CD4-positive, CD25-positive, alpha-beta regulatory T cell (primary cell): ENCODE measurements at regions not wholly inside any gene's neighbourhood (a gene's known extent, or its start where the extent isn't known, plus 50 kb on each side); places are given as distances from the start of the nearest gene placed in this dataset.

Experiments used
- ATAC-seq, 2 donors: fragments of 150-1000 bp; cut with Tn5 transposase; one replicate each; pipeline ENCODE4 v1.10.0; 2021; ENCODE audit warnings: low read depth in 2 of 2, moderate number of reproducible peaks in 2 of 2, moderate library complexity in 1 of 2
- DNase-seq, 3 donors: peaks; one replicate each; pipeline versions ENCODE4 v3.0.0 to v3.0.0-alpha.2; 2012 to 2022; ENCODE audit warnings: mixed read lengths in 1 of 3
- H3K27ac ChIP-seq: one replicate; pipeline ENCODE4 v1.7.0; 2013; ENCODE audit warnings: mild to moderate bottlenecking, low read length; ENCODE audit not compliant: insufficient read depth, poor library complexity, severe bottlenecking
- H3K27me3 ChIP-seq: one replicate; pipeline ENCODE4 v1.7.0; 2013; ENCODE audit warnings: low read length; ENCODE audit not compliant: control insufficient read depth, insufficient read depth
- H3K36me3 ChIP-seq: one replicate; pipeline ENCODE4 v1.7.0; 2013; ENCODE audit warnings: mild to moderate bottlenecking, low read length, moderate library complexity; ENCODE audit not compliant: control insufficient read depth, insufficient read depth
- H3K4me1 ChIP-seq: 2 replicates; pipeline ENCODE4 v1.7.0; 2013; ENCODE audit warnings: mild to moderate bottlenecking, low read length; ENCODE audit not compliant: insufficient read depth, control insufficient read depth, poor library complexity, severe bottlenecking
- H3K4me3 ChIP-seq: one replicate; pipeline ENCODE4 v1.7.0; 2013; ENCODE audit warnings: low read depth, mild to moderate bottlenecking, low read length, moderate library complexity
- H3K9me3 ChIP-seq, 2 experiments: 1 replicate in 1 of 2; 2 replicates in 1 of 2; pipeline ENCODE4 v1.7.0; 2013; ENCODE audit warnings: low read length in 2 of 2, mild to moderate bottlenecking in 1 of 2, moderate library complexity in 1 of 2; ENCODE audit not compliant: control insufficient read depth in 2 of 2
- H3K27ac Mint-ChIP-seq, 3 donors: one replicate each; pipeline ENCODE4 v1.8.0; 2020 to 2022; ENCODE audit warnings: mild to moderate bottlenecking in 3 of 3, mixed read lengths in 3 of 3, moderate library complexity in 2 of 3
- H3K27me3 Mint-ChIP-seq: one replicate; pipeline ENCODE4 v1.8.0; 2022; ENCODE audit warnings: mild to moderate bottlenecking, mixed read lengths
- H3K36me3 Mint-ChIP-seq: one replicate; pipeline ENCODE4 v1.8.0; 2020; ENCODE audit warnings: mixed read lengths
- H3K4me1 Mint-ChIP-seq, 4 donors: one replicate each; pipeline ENCODE4 v1.8.0; 2020 to 2022; ENCODE audit warnings: mixed read lengths in 4 of 4, mild to moderate bottlenecking in 1 of 4
- H3K4me3 Mint-ChIP-seq, 4 donors: one replicate each; pipeline ENCODE4 v1.8.0; 2020 to 2022; ENCODE audit warnings: mild to moderate bottlenecking in 4 of 4, mixed read lengths in 4 of 4, moderate library complexity in 3 of 4
- H3K9me3 Mint-ChIP-seq, 7 donors: one replicate each; pipeline ENCODE4 v1.8.0; 2020 to 2022; ENCODE audit warnings: mixed read lengths in 7 of 7, mild to moderate bottlenecking in 3 of 7, moderate library complexity in 2 of 7

- Mint-ChIP-seq H3K4me3 (no peak overlapping the region), H3K27me3 (peaks cover 5% of the 10 kb centered on the region), H3K9me3 (no peaks in the 10 kb centered on the region), H3K4me1 (no peaks in the 10 kb centered on the region), H3K27ac (no peak overlapping the region), H3K36me3 (no peaks in the 10 kb centered on the region)
- Histone ChIP-seq H3K4me1 (no peaks in the 10 kb centered on the region), H3K27me3 (no peaks in the 10 kb centered on the region), H3K36me3 (no peaks in the 10 kb centered on the region), H3K9me3 (no peaks in the 10 kb centered on the region), H3K4me3 (no peak overlapping the region), H3K27ac (no peak overlapping the region)
- DNase-seq (no peak), ATAC-seq (no peak)
These were observed 614.9 kb downstream of the CDH26 start for GRCh38 chr20:60573003-60573680.

- Histone ChIP-seq H3K4me1 (no peaks in the 10 kb centered on the region), H3K27ac (no peak overlapping the region), H3K9me3 (no peaks in the 10 kb centered on the region), H3K4me3 (no peak overlapping the region), H3K27me3 (no peaks in the 10 kb centered on the region), H3K36me3 (no peaks in the 10 kb centered on the region)
- Mint-ChIP-seq H3K27ac (no peak overlapping the region), H3K9me3 (peaks cover 0 to 2% (median 0%) of the 10 kb centered on the region in 7 donors), H3K4me1 (no peaks in the 10 kb centered on the region), H3K4me3 (no peak overlapping the region), H3K36me3 (no peaks in the 10 kb centered on the region), H3K27me3 (peaks cover 4% of the 10 kb centered on the region)
- no peak for ATAC-seq
- DNase-seq, result no peak
These were observed 618.0 kb downstream of the CDH26 start for GRCh38 chr20:60576236-60576635.

GRCh38 chr20:60579941-60580515, 621.8 kb downstream of the CDH26 start:
- no peak overlapping the region for H3K27ac ChIP-seq
- H3K4me1 ChIP-seq, result no peaks in the 10 kb centered on the region
- Mint-ChIP-seq H3K4me1 (no peaks in the 10 kb centered on the region), H3K27ac (no peak overlapping the region), H3K27me3 (peaks cover 4% of the 10 kb centered on the region), H3K4me3 (no peak overlapping the region), H3K9me3 (peaks cover 0 to 2% (median 0%) of the 10 kb centered on the region in 7 donors), H3K36me3 (no peaks in the 10 kb centered on the region)
- H3K9me3 ChIP-seq, result no peaks in the 10 kb centered on the region
- H3K36me3 ChIP-seq, result no peaks in the 10 kb centered on the region
- no peaks in the 10 kb centered on the region for H3K27me3 ChIP-seq
- DNase-seq (no peak), ATAC-seq (no peak)
- H3K4me3 ChIP-seq, result no peak overlapping the region

- no peak overlapping the region for H3K27ac ChIP-seq
- H3K9me3 ChIP-seq, result no peaks in the 10 kb centered on the region
- no peaks in the 10 kb centered on the region for H3K36me3 ChIP-seq
- peaks cover 0 to 2% (median 0%) of the 10 kb centered on the region in 7 donors for H3K9me3 Mint-ChIP-seq
- ATAC-seq (no peak), DNase-seq (no peak)
- H3K4me3 Mint-ChIP-seq, result no peak overlapping the region
- no peak overlapping the region for H3K27ac Mint-ChIP-seq
- no peaks in the 10 kb centered on the region for H3K4me1 Mint-ChIP-seq
- H3K4me3 ChIP-seq, result no peak overlapping the region
- H3K4me1 ChIP-seq, result no peaks in the 10 kb centered on the region
- H3K27me3 ChIP-seq, result no peaks in the 10 kb centered on the region
- H3K27me3 Mint-ChIP-seq, result peaks cover 4% of the 10 kb centered on the region
- H3K36me3 Mint-ChIP-seq, result no peaks in the 10 kb centered on the region
These were observed 623.4 kb downstream of the CDH26 start for GRCh38 chr20:60581606-60582115.

GRCh38 chr20:60583741-60584140, 625.5 kb downstream of the CDH26 start:
- DNase-seq, result no peak
- no peaks in the 10 kb centered on the region for H3K36me3 ChIP-seq
- no peak overlapping the region for H3K27ac ChIP-seq
- no peaks in the 10 kb centered on the region for H3K27me3 ChIP-seq
- Mint-ChIP-seq H3K4me1 (no peaks in the 10 kb centered on the region), H3K27me3 (peaks cover 4% of the 10 kb centered on the region), H3K4me3 (no peak overlapping the region), H3K36me3 (no peaks in the 10 kb centered on the region), H3K27ac (no peak overlapping the region), H3K9me3 (peaks cover 0 to 2% (median 0%) of the 10 kb centered on the region in 7 donors)
- ATAC-seq, result no peak
- H3K9me3 ChIP-seq, result no peaks in the 10 kb centered on the region
- H3K4me1 ChIP-seq, result no peaks in the 10 kb centered on the region
- no peak overlapping the region for H3K4me3 ChIP-seq

GRCh38 chr20:60584221-60584620, 626.0 kb downstream of the CDH26 start:
- Histone ChIP-seq H3K36me3 (no peaks in the 10 kb centered on the region), H3K27me3 (no peaks in the 10 kb centered on the region)
- no peak for ATAC-seq

GRCh38 chr20:60585651-60586050, 627.4 kb downstream of the CDH26 start:
- Mint-ChIP-seq H3K9me3 (peaks cover 0 to 2% (median 0%) of the 10 kb centered on the region in 7 donors), H3K4me1 (no peaks in the 10 kb centered on the region), H3K4me3 (no peak overlapping the region), H3K27me3 (no peaks in the 10 kb centered on the region), H3K36me3 (no peaks in the 10 kb centered on the region), H3K27ac (no peak overlapping the region)
- DNase-seq (no peak), ATAC-seq (no peak)
- no peaks in the 10 kb centered on the region for H3K4me1 ChIP-seq
- no peaks in the 10 kb centered on the region for H3K36me3 ChIP-seq
- H3K27me3 ChIP-seq, result no peaks in the 10 kb centered on the region
- no peak overlapping the region for H3K4me3 ChIP-seq
- no peak overlapping the region for H3K27ac ChIP-seq
- H3K9me3 ChIP-seq, result no peaks in the 10 kb centered on the region

More at GRCh38 chr20:60584221-60584620, 626.0 kb downstream of the CDH26 start:
- H3K9me3 ChIP-seq, result no peaks in the 10 kb centered on the region
- no peak overlapping the region for H3K27ac ChIP-seq
- H3K9me3 Mint-ChIP-seq, result peaks cover 0 to 2% (median 0%) of the 10 kb centered on the region in 7 donors
- no peaks in the 10 kb centered on the region for H3K36me3 Mint-ChIP-seq
- DNase-seq, result no peak
- H3K4me1 ChIP-seq, result no peaks in the 10 kb centered on the region
- no peak overlapping the region for H3K27ac Mint-ChIP-seq
- H3K4me3 Mint-ChIP-seq, result no peak overlapping the region
- H3K4me1 Mint-ChIP-seq, result no peaks in the 10 kb centered on the region
- H3K27me3 Mint-ChIP-seq, result peaks cover 4% of the 10 kb centered on the region
- H3K4me3 ChIP-seq, result no peak overlapping the region
